Fibroblast of skin of back (primary cell): ENCODE measurements at regions not wholly inside any gene's neighbourhood (a gene's known extent, or its start where the extent isn't known, plus 50 kb on each side); places are given as distances from the start of the nearest gene placed in this dataset.

Source experiments
- DNase-seq: peaks from one replicate; pipeline ENCODE4 v3.0.0-alpha.2; 2013

DNA sequence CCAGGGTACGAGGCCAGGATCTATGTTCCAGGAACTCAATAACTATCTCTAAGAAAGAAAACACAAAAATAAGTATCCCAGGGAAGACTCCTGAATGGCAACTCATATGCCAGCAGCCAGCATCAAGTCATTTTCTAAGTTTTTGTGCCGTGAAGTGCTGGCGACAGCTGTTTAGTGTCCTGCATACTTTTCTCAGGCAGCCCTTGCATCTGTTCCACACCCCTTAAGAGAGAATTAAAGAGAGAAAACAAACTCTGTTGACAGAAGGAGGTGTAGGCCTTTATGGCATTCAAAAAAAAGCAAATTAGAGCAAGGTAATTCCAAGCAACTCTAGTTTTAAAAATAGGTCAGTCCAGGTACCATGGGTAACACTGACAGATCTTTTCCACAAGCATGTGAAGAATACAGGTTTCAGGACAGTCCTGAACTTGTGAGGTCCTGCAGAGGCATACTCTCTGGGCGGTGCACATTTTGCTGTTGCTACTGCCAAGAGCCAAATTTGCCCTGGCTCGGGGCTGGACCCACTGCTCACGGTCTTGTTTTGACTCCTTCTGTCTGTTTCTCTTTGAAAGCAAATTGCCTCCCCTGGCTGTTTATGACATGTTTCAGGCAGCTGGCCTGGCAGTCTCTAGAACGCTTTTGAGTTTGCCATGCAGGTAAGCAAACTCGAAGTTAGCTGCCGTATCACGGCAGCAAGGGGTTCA, 252.1 kb upstream of the ADAMTS9 start:
- DNase-seq, result no peak

DNA sequence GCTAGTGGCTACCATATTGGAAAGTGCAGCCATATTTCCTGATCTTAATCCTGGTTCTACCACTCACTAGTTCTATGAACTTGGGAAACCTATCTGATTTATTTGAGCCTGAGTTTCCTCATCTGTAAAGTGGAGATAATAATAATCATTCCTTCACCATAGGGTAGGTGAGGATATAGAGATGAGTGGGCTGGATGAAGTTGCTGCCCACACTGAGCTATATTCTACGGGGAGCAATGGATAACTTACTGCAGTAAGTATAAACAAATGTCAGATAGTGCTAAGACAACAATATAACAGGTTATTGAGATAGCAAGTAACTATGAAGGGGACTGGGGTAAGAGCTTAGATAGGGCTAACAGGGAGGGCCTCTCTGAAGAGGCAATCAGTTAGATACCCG, 251.5 kb upstream of the ADAMTS9 start:
- DNase-seq, result no peak

DNA sequence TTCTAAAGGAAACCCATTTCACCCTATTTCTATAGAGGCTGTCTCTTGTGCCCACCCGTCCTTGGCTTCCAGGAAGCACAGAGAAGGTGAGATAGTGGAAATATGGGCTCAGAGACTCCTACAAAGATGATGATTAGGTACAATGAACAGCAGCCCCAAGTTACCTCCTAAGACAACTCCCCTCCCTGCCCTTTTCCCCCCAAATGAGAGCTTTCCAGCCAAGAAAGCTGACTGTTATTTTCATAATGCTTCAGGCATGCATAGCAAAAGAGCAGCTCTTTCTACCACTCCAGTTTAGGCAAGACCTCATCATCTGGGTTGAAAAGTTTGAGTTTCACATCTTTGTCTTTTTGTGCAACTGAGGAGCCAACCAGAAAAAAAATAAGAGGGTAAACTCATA, 248.8 kb upstream of the ADAMTS9 start:
- DNase-seq, result no peak

GRCh38 chr3:64935971-64936370, 248.2 kb upstream of the ADAMTS9 start:
- DNase-seq, result no peak

DNA sequence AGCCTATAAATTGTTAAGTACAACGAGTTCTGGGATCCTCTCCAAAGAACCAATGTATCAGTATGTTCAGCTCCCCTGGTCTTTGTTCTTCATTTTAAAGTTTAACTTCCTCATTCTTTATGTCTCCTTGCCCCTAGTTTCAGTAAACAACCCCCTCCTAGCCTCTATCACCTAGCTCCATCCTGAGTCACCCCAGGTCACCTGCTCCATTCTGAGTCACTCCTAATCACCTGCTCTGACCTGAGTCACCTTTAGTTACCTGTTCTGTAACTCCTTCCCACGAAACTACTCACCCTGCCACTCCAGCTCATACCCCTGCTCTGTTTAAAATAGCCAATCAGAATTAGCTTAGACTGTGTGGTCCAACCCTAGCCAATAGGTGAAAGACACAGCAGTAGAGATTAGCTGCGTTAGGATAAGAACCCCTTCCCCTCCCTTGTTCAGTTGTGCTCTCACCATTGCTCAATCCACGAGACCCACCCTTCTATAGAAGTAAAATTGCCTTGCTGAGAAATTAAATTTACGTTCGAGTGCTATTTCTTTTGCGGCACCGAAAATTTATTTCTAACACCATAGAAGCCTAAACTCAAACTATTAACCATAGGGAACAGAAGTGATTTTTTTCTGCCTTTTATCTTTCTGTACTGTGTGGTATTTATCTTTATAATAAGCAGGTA, 245.0 kb upstream of the ADAMTS9 start:
- DNase-seq, result no peak

- DNase-seq, result no peak
Measured at GRCh38 chr3:64932016-64932518, 244.3 kb upstream of the ADAMTS9 start.

- DNase-seq, result no peak
Measured at GRCh38 chr3:64930891-64931290, 243.1 kb upstream of the ADAMTS9 start.

GRCh38 chr3:64928683-64929082, 240.9 kb upstream of the ADAMTS9 start:
- DNase-seq, result no peak

- DNase-seq, result no peak
Measured at GRCh38 chr3:64927689-64928088, 239.9 kb upstream of the ADAMTS9 start.

- no peak for DNase-seq
Measured at GRCh38 chr3:64925575-64925974, 237.8 kb upstream of the ADAMTS9 start.

GRCh38 chr3:64924961-64925360, 237.2 kb upstream of the ADAMTS9 start:
- DNase-seq, result peak; percentile 22

GRCh38 chr3:64922213-64922612, 234.4 kb upstream of the ADAMTS9 start:
- DNase-seq, result no peak

- DNase-seq, result peak; percentile 25
Measured at GRCh38 chr3:64921281-64922065, 233.7 kb upstream of the ADAMTS9 start.

DNA sequence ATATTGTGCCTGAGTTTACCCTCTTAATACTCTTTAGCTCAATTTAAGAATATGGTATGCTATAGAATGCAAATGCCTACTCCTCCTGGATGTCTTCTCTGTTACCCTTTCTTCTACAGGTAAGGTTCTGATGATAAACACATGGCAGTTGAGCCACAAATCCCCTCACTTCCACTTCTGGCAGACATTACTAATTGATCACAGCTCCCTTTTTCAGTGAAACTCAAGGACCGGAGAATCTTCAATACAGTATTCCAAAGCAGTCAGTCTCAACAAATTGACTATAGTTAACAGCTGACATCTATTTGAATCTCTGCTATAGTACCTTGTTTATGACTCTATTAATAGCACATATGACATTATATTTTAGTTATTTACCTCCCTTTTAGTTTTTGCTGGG, 232.1 kb upstream of the ADAMTS9 start:
- DNase-seq, result no peak

DNA sequence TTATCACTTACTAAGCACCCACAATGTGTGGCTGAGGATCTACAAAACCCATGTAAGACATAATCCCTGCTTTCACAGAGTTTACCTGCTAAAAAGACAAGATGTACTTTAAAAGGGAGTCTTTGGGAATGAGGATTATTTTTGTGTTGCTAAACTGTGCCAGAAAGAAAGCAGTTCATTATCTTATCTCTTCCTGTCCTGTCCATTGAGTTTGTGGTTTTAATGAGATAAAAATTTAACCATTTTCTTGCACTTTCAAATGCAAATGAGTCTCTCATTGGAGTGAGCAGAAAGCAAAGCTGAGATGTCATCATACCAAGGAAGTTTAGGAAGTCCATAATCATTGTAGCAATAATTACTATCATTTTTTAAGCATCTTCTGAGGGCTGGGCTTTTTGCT, 231.2 kb upstream of the ADAMTS9 start:
- DNase-seq, result no peak

GRCh38 chr3:64917914-64918453, 230.2 kb upstream of the ADAMTS9 start:
- no peak for DNase-seq

DNA sequence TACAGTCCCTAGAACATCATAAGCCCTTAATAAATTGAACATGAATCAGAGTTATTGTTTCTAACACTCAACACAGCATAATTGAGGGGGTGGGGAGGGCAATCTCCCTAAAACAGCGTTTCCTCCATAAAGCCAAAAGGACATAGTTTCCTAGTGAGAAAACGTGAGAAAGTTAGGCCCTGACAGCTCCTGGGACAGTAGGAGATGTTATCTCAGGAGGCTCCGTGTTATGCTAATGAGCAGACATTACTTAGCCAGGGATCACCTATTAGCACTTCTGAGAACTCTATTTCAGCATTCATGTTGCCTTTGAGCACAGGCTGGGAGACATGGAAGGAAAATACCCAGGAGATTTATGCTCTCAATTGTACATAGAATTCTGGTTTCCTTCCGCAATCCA, 229.1 kb upstream of the ADAMTS9 start:
- DNase-seq, result no peak

DNA sequence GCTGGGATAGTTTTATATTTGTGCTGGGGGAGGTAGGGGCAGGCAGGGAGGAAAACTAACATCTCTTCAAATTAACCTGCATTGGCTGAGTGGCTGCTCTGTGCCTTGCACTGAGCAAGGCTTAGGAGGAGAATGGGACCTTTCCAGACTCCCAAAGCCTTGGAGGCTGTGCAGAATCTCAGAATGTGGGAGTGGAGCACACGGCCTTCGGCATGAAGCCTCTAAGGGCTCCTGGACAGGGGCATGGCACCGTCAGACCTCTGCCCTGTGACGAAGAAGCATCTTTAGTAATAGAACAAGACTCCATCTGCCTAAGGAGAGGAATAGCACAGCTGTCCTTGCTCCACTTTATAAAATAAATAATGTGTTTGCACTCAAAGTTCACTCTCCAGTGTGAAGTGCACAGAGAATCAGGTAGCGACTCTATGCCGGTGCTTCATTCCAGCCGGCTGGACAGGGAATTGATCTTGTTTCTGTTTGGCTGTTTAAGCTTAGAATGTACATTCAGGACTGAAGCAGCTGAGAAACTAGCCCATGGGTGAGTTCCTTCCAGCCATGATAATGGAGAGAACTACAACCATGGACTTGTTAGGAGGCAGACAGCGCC, 228.5 kb upstream of the ADAMTS9 start:
- DNase-seq, result no peak

DNA sequence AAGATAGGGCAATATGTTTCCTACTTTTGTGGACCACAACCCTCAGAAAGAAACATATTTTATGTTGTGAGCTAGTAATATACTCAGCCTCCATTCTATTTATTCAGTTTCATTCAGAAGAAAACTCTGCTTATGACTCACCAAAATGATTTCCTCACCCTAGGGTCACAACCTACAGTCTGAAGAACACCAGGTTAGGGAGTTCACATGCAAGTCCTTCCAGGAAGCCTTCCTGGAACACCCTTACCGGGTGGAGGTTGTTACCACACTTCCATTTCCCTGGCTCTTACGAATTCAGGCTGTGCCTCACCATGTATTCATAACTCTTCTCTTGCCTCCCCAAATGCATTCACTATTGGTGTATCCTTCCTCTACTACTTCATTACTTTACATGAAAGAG, 228.0 kb upstream of the ADAMTS9 start:
- no peak for DNase-seq

DNA sequence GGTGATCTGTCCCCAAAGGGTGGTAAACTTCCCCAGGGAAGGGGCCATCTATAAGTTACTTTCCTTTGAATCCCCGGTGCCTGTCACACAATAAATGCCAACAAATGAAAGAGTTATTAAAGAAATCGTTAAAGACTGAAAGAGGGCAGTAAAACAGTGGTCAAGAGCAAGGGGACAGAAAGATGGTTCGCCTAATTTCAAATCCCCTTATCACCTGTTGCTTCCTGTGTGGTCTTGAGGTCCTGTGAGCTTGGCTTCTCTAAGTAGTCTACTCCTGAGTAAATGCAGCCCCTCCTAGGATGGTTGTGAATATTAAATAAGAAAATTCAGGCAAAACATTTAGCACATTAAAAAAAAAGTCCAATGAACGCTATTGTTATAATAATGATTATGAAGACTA, 225.7 kb upstream of the ADAMTS9 start:
- DNase-seq, result no peak

- no peak for DNase-seq
Measured at GRCh38 chr3:64911138-64911537, 223.3 kb upstream of the ADAMTS9 start.

- peak; percentile 7 for DNase-seq
Measured at GRCh38 chr3:64909757-64910467, 222.1 kb upstream of the ADAMTS9 start.
